Upper lobe of left lung (tissue), 4 donors: ENCODE measurements at regions not wholly inside any gene's neighbourhood (a gene's known extent, or its start where the extent isn't known, plus 50 kb on each side); places are given as distances from the start of the nearest gene placed in this dataset.

Experiments used
- POLR2A ChIP-seq, 4 donors: fragments of 450-650 bp; IDR thresholded peaks; one replicate each; pipeline ENCODE4 v1.5.1; 2016 to 2017; ENCODE audit warnings: antibody characterized with exemption in 4 of 4, mild to moderate bottlenecking in 2 of 4
- POLR2AphosphoS5 ChIP-seq, 2 donors: sonication (generic); formaldehyde crosslinking; IDR thresholded peaks; one replicate each; pipeline ENCODE4 v1.5.1; 2017; ENCODE audit warnings: antibody characterized with exemption in 2 of 2
- TF ChIP-seq, protein P1 (sequence below), 6 experiments: fragments of 450-650 bp in 4 of 6; fragments of 200-600 bp in 2 of 6; sonication (generic) in 2 of 6; IDR thresholded peaks; one replicate each; pipeline ENCODE4 v1.5.1; 2016 to 2019; ENCODE audit warnings: antibody characterized with exemption in 6 of 6

DNA sequence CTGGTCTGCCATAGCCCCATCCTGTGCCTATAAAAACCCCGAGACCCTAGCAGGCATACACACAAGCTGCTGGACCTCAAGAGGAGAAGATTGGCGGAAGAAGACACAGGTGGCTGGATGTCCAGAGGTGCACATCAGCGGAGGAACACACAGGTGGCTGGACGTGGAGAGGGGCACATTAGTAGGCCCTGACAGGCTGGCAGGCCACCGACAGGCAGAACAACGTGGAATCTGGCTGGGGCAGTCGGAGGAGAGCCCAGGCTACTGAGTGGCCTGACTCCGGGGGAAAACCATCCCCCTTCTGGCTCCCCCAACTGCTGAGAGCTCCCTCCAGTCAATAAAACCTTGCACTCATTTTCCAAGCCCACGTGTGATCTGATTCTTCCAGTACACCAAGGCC lies 512.5 kb upstream of the AMOT start:
- no peak for TF ChIP-seq POLR2A (IDR thresholded peaks at IDR 0.05)
- TF ChIP-seq, protein P1, sequence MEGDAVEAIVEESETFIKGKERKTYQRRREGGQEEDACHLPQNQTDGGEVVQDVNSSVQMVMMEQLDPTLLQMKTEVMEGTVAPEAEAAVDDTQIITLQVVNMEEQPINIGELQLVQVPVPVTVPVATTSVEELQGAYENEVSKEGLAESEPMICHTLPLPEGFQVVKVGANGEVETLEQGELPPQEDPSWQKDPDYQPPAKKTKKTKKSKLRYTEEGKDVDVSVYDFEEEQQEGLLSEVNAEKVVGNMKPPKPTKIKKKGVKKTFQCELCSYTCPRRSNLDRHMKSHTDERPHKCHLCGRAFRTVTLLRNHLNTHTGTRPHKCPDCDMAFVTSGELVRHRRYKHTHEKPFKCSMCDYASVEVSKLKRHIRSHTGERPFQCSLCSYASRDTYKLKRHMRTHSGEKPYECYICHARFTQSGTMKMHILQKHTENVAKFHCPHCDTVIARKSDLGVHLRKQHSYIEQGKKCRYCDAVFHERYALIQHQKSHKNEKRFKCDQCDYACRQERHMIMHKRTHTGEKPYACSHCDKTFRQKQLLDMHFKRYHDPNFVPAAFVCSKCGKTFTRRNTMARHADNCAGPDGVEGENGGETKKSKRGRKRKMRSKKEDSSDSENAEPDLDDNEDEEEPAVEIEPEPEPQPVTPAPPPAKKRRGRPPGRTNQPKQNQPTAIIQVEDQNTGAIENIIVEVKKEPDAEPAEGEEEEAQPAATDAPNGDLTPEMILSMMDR (IDR thresholded peaks at IDR 0.05), result no peak
- no peak for TF ChIP-seq POLR2AphosphoS5 (IDR thresholded peaks at IDR 0.05)
